Neural progenitor cell (in vitro differentiated cells): ENCODE measurements at regions not wholly inside any gene's neighbourhood (a gene's known extent, or its start where the extent isn't known, plus 50 kb on each side); places are given as distances from the start of the nearest gene placed in this dataset.

Experiments
- DNase-seq: peaks from one replicate; pipeline ENCODE4 v3.0.0-alpha.2; 2016; ENCODE audit warnings: low spot score
- H2AFZ ChIP-seq: fragments of 200-600 bp; sonication (generic); replicated peaks from 2 replicates; pipeline ENCODE4 v1.6.1; 2016; ENCODE audit warnings: antibody characterized with exemption
- H3F3A ChIP-seq: fragments of 200-600 bp; sonication (generic); 2 replicates; pipeline ENCODE4 v1.6.1; 2016; ENCODE audit warnings: antibody characterized with exemption, low read depth
- H3K27ac ChIP-seq: fragments of 200-600 bp; sonication (generic); 2 replicates; pipeline ENCODE4 v1.5.1; 2016; ENCODE audit warnings: mild to moderate bottlenecking
- H3K27me3 ChIP-seq: fragments of 200-600 bp; sonication (generic); 2 replicates; pipeline ENCODE4 v1.6.1; 2016; ENCODE audit warnings: mild to moderate bottlenecking, moderate library complexity
- H3K36me3 ChIP-seq: fragments of 200-600 bp; sonication (generic); 2 replicates; pipeline ENCODE4 v1.5.1; 2016
- H3K4me1 ChIP-seq: fragments of 200-600 bp; sonication (generic); 2 replicates; pipeline ENCODE4 v1.6.1; 2016; ENCODE audit warnings: mixed run types
- H3K4me2 ChIP-seq: fragments of 200-600 bp; sonication (generic); 2 replicates; pipeline ENCODE4 v1.6.1; 2016
- H3K4me3 ChIP-seq: fragments of 200-600 bp; sonication (generic); 2 replicates; pipeline ENCODE4 v1.5.1; 2016
- H3K79me2 ChIP-seq: fragments of 200-600 bp; sonication (generic); 2 replicates; pipeline ENCODE4 v1.6.1; 2016; ENCODE audit warnings: low read depth
- H3K9ac ChIP-seq: fragments of 200-600 bp; sonication (generic); 2 replicates; pipeline ENCODE4 v1.6.1; 2016
- H3K9me3 ChIP-seq: fragments of 200-600 bp; sonication (generic); 2 replicates; pipeline ENCODE4 v1.5.1; 2016; ENCODE audit warnings: low read depth
- H4K20me1 ChIP-seq: fragments of 200-600 bp; sonication (generic); 2 replicates; pipeline ENCODE4 v1.6.1; 2016; ENCODE audit warnings: low read depth
- H3K27ac Mint-ChIP-seq: 3 replicates; pipeline ENCODE4 v1.8.0; 2021; ENCODE audit warnings: mixed read lengths
- H3K27me3 Mint-ChIP-seq: 2 replicates; pipeline ENCODE4 v1.8.0; 2022; ENCODE audit warnings: low read depth, mild to moderate bottlenecking, inconsistent platforms, moderate library complexity, mixed read lengths; ENCODE audit not compliant: insufficient read depth
- H3K36me3 Mint-ChIP-seq: 3 replicates; pipeline ENCODE4 v1.8.0; 2021; ENCODE audit warnings: mixed read lengths
- H3K4me1 Mint-ChIP-seq: 3 replicates; pipeline ENCODE4 v1.8.0; 2021; ENCODE audit warnings: mixed read lengths
- H3K4me3 Mint-ChIP-seq: 3 replicates; pipeline ENCODE4 v1.8.0; 2021; ENCODE audit warnings: mild to moderate bottlenecking, moderate library complexity, mixed read lengths
- H3K9me3 Mint-ChIP-seq: 3 replicates; pipeline ENCODE4 v1.8.0; 2020; ENCODE audit warnings: mixed read lengths
- EZH2 ChIP-seq: fragments of 200-600 bp; sonication (generic); IDR thresholded peaks from 2 replicates; pipeline ENCODE4 v1.6.1; 2017; ENCODE audit warnings: antibody characterized with exemption, mild to moderate bottlenecking, moderate library complexity
- EZH2phosphoT487 ChIP-seq: fragments of 200-600 bp; sonication (generic); IDR thresholded peaks from 2 replicates; pipeline ENCODE4 v1.6.1; 2017; ENCODE audit warnings: antibody characterized with exemption
- TF ChIP-seq, protein P1 (sequence below): fragments of 200-600 bp; sonication (generic); IDR thresholded peaks from 2 replicates; pipeline ENCODE4 v1.5.1; 2017; ENCODE audit warnings: antibody characterized with exemption, mild to moderate bottlenecking

DNA sequence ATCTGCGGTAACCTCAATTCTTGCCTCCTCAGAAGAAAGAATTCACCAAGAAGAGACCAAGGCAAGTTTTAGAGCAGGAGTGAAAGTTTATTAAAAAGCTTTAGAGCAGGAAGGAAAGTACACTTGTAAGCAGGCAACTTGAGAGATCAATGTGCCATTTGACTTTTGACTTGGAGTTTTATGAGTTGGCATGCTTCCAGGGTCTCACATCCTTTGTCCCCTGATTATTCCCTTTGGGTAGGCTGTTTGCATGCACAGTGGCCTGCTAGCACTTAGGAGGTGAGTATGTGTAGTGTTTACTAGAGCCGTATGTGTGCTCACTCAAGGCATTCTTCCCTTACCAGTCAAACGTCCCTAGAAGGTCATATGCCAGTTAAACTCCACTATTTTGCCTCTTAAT lies 111.0 kb upstream of the RAI14 start:
- H3K4me2 ChIP-seq: no peak overlapping the region
- H3K27me3 Mint-ChIP-seq: peaks cover 6% of the 10 kb centered on the region
- no peak overlapping the region for H3K4me3 ChIP-seq
- no peak overlapping the region for H3K27ac ChIP-seq
- no peak overlapping the region for H3K4me3 Mint-ChIP-seq
- peaks cover 10% of the 10 kb centered on the region for H3K4me1 Mint-ChIP-seq
- no peak overlapping the region for H2AFZ ChIP-seq
- TF ChIP-seq EZH2: no peak
- H3F3A ChIP-seq: no peaks in the 10 kb centered on the region
- no peak overlapping the region for H3K9ac ChIP-seq
- no peaks in the 10 kb centered on the region for H3K79me2 ChIP-seq
- no peaks in the 10 kb centered on the region for H3K9me3 ChIP-seq
- no peaks in the 10 kb centered on the region for H4K20me1 ChIP-seq
- no peak for DNase-seq
- no peak overlapping the region for H3K27ac Mint-ChIP-seq
- H3K36me3 ChIP-seq: no peaks in the 10 kb centered on the region
- no peaks in the 10 kb centered on the region for H3K27me3 ChIP-seq
- peaks cover 2% of the 10 kb centered on the region for H3K36me3 Mint-ChIP-seq
- H3K9me3 Mint-ChIP-seq: peaks cover 29% of the 10 kb centered on the region
- H3K4me1 ChIP-seq: peaks cover 26% of the 10 kb centered on the region

DNA sequence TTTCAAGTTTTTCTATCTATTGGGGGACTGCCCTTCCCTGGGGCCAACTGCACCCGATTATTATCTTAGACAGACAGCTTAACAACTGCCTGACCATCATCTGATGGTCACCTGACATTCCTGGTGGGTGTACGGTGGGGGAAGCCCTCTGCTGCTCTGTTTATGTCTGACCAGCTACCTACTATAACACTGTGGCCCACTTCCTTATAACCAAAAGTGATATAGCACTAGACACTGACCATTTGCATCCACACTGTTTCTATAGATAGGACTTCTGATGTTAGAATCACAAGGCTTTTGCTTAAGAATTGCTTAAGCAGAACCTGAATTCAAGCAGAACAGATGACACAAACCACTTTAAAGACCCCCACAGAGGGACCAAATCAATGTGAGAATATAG lies 110.5 kb upstream of the RAI14 start:
- Mint-ChIP-seq H3K9me3 (peaks cover 29% of the 10 kb centered on the region), H3K4me3 (no peak overlapping the region), H3K36me3 (peaks cover 2% of the 10 kb centered on the region), H3K4me1 (peaks cover 10% of the 10 kb centered on the region), H3K27me3 (peaks cover 6% of the 10 kb centered on the region), H3K27ac (no peak overlapping the region)
- TF ChIP-seq, protein P1, sequence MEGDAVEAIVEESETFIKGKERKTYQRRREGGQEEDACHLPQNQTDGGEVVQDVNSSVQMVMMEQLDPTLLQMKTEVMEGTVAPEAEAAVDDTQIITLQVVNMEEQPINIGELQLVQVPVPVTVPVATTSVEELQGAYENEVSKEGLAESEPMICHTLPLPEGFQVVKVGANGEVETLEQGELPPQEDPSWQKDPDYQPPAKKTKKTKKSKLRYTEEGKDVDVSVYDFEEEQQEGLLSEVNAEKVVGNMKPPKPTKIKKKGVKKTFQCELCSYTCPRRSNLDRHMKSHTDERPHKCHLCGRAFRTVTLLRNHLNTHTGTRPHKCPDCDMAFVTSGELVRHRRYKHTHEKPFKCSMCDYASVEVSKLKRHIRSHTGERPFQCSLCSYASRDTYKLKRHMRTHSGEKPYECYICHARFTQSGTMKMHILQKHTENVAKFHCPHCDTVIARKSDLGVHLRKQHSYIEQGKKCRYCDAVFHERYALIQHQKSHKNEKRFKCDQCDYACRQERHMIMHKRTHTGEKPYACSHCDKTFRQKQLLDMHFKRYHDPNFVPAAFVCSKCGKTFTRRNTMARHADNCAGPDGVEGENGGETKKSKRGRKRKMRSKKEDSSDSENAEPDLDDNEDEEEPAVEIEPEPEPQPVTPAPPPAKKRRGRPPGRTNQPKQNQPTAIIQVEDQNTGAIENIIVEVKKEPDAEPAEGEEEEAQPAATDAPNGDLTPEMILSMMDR: no peak
- TF ChIP-seq EZH2 (no peak), EZH2phosphoT487 (no peak)
- H2AFZ ChIP-seq: no peak overlapping the region
- H3K79me2 ChIP-seq: no peaks in the 10 kb centered on the region
- peaks cover 21% of the 10 kb centered on the region for H3K4me1 ChIP-seq
- H3K27ac ChIP-seq: no peak overlapping the region
- no peak for DNase-seq
- no peak overlapping the region for H3K4me2 ChIP-seq
- H3K27me3 ChIP-seq: no peaks in the 10 kb centered on the region
- H3K9ac ChIP-seq: no peak overlapping the region
- no peak overlapping the region for H3K4me3 ChIP-seq
- no peaks in the 10 kb centered on the region for H3F3A ChIP-seq
- H3K36me3 ChIP-seq: no peaks in the 10 kb centered on the region
- no peaks in the 10 kb centered on the region for H4K20me1 ChIP-seq
- H3K9me3 ChIP-seq: no peaks in the 10 kb centered on the region

DNA sequence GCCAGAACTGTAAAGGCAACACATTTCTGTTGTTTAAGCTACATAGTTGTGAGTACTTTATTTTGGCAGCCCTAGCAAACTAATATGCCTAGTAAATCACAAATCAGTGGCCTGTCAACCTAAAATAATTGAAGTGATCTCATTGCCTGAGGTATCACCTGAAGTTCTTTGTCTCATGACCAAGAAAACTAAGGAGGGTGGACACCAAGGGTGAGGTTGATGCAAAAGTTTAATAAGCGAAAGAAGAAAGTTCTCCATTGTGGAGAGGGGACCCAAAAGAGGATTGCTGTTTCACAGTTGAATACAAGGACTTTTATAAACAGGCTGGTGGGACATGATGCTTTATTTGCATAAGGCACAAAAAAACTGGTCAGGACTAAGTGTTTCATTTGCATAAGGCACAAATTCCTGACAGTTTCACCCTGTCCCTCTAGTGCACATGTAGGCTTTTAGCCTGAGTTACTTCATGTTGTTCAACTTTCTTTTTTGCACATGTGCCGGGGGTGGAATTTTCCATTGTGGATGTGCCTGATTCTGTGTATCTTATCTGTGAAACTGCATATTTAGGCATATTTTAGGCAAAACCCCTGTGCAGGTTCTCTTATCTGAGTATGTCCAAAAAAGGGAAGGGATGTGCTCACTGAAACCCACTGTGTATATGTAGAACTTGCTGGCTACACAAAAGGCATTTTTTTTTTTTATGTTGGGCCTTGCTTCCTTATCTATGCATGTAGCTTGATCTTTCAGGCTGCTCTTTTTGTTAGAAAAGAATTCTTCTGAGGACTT lies 108.6 kb upstream of the RAI14 start:
- no peak overlapping the region for H2AFZ ChIP-seq
- Mint-ChIP-seq H3K4me1 (peaks cover 10% of the 10 kb centered on the region), H3K4me3 (no peak overlapping the region), H3K36me3 (peaks cover 2% of the 10 kb centered on the region), H3K9me3 (peaks cover 28% of the 10 kb centered on the region), H3K27ac (peak overlapping the region; percentile 57), H3K27me3 (peaks cover 5% of the 10 kb centered on the region)
- DNase-seq: no peak
- no peak overlapping the region for H3K4me3 ChIP-seq
- no peaks in the 10 kb centered on the region for H3F3A ChIP-seq
- no peaks in the 10 kb centered on the region for H3K36me3 ChIP-seq
- no peak overlapping the region for H3K9ac ChIP-seq
- H4K20me1 ChIP-seq: no peaks in the 10 kb centered on the region
- H3K27ac ChIP-seq: no peak overlapping the region
- TF ChIP-seq, protein P1: no peak
- no peak for TF ChIP-seq EZH2phosphoT487
- no peak for TF ChIP-seq EZH2
- H3K27me3 ChIP-seq: no peaks in the 10 kb centered on the region
- peak overlapping the region; percentile 21 for H3K4me2 ChIP-seq
- peaks cover 19% of the 10 kb centered on the region for H3K4me1 ChIP-seq
- H3K79me2 ChIP-seq: no peaks in the 10 kb centered on the region
- H3K9me3 ChIP-seq: no peaks in the 10 kb centered on the region

DNA sequence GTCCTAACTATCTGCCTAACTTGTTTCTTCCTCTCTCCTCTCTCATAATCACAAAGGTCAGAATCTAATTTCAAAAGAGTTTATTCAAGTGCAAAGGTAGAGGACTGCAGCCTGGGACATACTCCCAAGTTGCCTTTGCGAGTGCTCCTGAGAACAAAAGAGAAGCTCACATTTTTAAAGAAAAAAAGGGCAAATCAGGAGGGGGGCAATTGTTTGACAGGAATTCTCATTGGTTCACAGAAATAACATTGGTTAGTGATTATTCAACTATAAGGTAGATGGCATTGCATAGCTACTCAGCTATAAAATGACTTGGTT lies 108.1 kb upstream of the RAI14 start:
- no peak overlapping the region for H3K4me3 ChIP-seq
- Mint-ChIP-seq H3K27ac (peak overlapping the region; percentile 57), H3K27me3 (peaks cover 5% of the 10 kb centered on the region), H3K9me3 (peaks cover 27% of the 10 kb centered on the region), H3K4me1 (peaks cover 13% of the 10 kb centered on the region), H3K36me3 (peaks cover 2% of the 10 kb centered on the region), H3K4me3 (no peak overlapping the region)
- H3K9ac ChIP-seq: no peak overlapping the region
- no peaks in the 10 kb centered on the region for H3K79me2 ChIP-seq
- H4K20me1 ChIP-seq: no peaks in the 10 kb centered on the region
- H3F3A ChIP-seq: no peaks in the 10 kb centered on the region
- peak overlapping the region; percentile 21 for H3K4me2 ChIP-seq
- no peaks in the 10 kb centered on the region for H3K27me3 ChIP-seq
- no peaks in the 10 kb centered on the region for H3K9me3 ChIP-seq
- H3K27ac ChIP-seq: no peak overlapping the region
- H3K4me1 ChIP-seq: peaks cover 19% of the 10 kb centered on the region
- no peak overlapping the region for H2AFZ ChIP-seq
- no peak for DNase-seq
- no peaks in the 10 kb centered on the region for H3K36me3 ChIP-seq
- TF ChIP-seq EZH2phosphoT487 (no peak), EZH2 (no peak)
- TF ChIP-seq, protein P1: no peak
